Mucosa of descending colon (tissue), 3 donors: ENCODE measurements at regions not wholly inside any gene's neighbourhood (a gene's known extent, or its start where the extent isn't known, plus 50 kb on each side); places are given as distances from the start of the nearest gene placed in this dataset.

Experiments
- ATAC-seq: fragments of 200-7000 bp; cut with Tn5 transposase; one replicate; pipeline ENCODE4 v1.9.1; 2020; ENCODE audit warnings: mild to moderate bottlenecking, moderate library complexity
- DNase-seq, 3 donors: peaks; one replicate each; pipeline ENCODE4 v3.0.0-alpha.2; 2020
- H3K36me3 ChIP-seq: fragments of 200-600 bp; one replicate; pipeline ENCODE4 v1.8.0; 2021; ENCODE audit warnings: low read depth, mild to moderate bottlenecking
- H3K4me1 ChIP-seq: fragments of 200-600 bp; one replicate; pipeline ENCODE4 v1.8.0; 2021; ENCODE audit warnings: low read depth, mild to moderate bottlenecking
- H3K4me3 ChIP-seq: fragments of 200-600 bp; one replicate; pipeline ENCODE4 v1.8.0; 2021; ENCODE audit warnings: mild to moderate bottlenecking
- H3K9me3 ChIP-seq: fragments of 200-600 bp; one replicate; pipeline ENCODE4 v1.8.0; 2021; ENCODE audit warnings: mild to moderate bottlenecking
- CTCF ChIP-seq: fragments of 200-600 bp; IDR thresholded peaks from one replicate; pipeline ENCODE4 v1.8.0; 2022; ENCODE audit warnings: antibody characterized with exemption, mild to moderate bottlenecking
- intact Hi-C, 2 donors: fragments of 100-400 bp; cut with DNase I in 1 of 2; cut with micrococcal nuclease in 1 of 2; formaldehyde crosslinking; loops; one replicate each; pipeline versions ENCODE4 v1.11.0 to v1.11.1; 2022; cut with DNase I, micrococcal nuclease
- donor health status: DM: no; HTN: no; CAD: no; lungs with moderate emphysema.
- donor health status: DM: no; HTN: no; CAD: no.
- donor health status: DM: no; HTN: yes; CAD: no.

- no peaks in the 10 kb centered on the region for H3K9me3 ChIP-seq
- intact Hi-C loops, result no loop called here
- DNase-seq (no peak), ATAC-seq (no peak)
- TF ChIP-seq CTCF, result no peak
- no peaks in the 10 kb centered on the region for H3K36me3 ChIP-seq
- H3K4me3 ChIP-seq, result no peak overlapping the region
- H3K4me1 ChIP-seq, result no peaks in the 10 kb centered on the region
Observed at GRCh38 chr5:30765706-30766105, 427.8 kb upstream of the CDH6 start.

- Histone ChIP-seq H3K4me3 (no peak overlapping the region), H3K9me3 (no peaks in the 10 kb centered on the region), H3K36me3 (no peaks in the 10 kb centered on the region), H3K4me1 (no peaks in the 10 kb centered on the region)
- ATAC-seq (no peak), DNase-seq (no peak)
- intact Hi-C loops, result no loop called here
- TF ChIP-seq CTCF, result no peak
Observed at GRCh38 chr5:30765227-30765626, 428.3 kb upstream of the CDH6 start.

- TF ChIP-seq CTCF, result no peak
- Histone ChIP-seq H3K4me1 (no peaks in the 10 kb centered on the region), H3K36me3 (no peaks in the 10 kb centered on the region), H3K4me3 (no peak overlapping the region), H3K9me3 (no peaks in the 10 kb centered on the region)
- intact Hi-C loops, result no loop called here
- no peak for DNase-seq
- ATAC-seq, result no peak
Observed at GRCh38 chr5:30764704-30765103, 428.8 kb upstream of the CDH6 start.

GRCh38 chr5:30759731-30760130, 433.8 kb upstream of the CDH6 start:
- intact Hi-C loops, result no loop called here
- no peak overlapping the region for H3K4me3 ChIP-seq
- H3K4me1 ChIP-seq, result no peaks in the 10 kb centered on the region
- H3K9me3 ChIP-seq, result no peaks in the 10 kb centered on the region
- no peaks in the 10 kb centered on the region for H3K36me3 ChIP-seq
- ATAC-seq, result no peak
- TF ChIP-seq CTCF, result no peak
- no peak for DNase-seq

- no peak for TF ChIP-seq CTCF
- DNase-seq, result no peak
Observed at GRCh38 chr5:30752015-30752414, 441.5 kb upstream of the CDH6 start.

GRCh38 chr5:30749971-30750370, 443.5 kb upstream of the CDH6 start:
- Histone ChIP-seq H3K4me3 (no peak overlapping the region), H3K36me3 (no peaks in the 10 kb centered on the region), H3K4me1 (no peaks in the 10 kb centered on the region), H3K9me3 (no peaks in the 10 kb centered on the region)
- intact Hi-C loops, result no loop called here
- DNase-seq (no peak), ATAC-seq (no peak)
- TF ChIP-seq CTCF, result no peak

More at GRCh38 chr5:30752015-30752414, 441.5 kb upstream of the CDH6 start:
- no peaks in the 10 kb centered on the region for H3K4me1 ChIP-seq
- no peaks in the 10 kb centered on the region for H3K36me3 ChIP-seq
- ATAC-seq, result no peak
- H3K4me3 ChIP-seq, result no peak overlapping the region
- H3K9me3 ChIP-seq, result no peaks in the 10 kb centered on the region
- intact Hi-C loops, result no loop called here
